Hepatocyte (in vitro differentiated cells): ENCODE measurements at regions not wholly inside any gene's neighbourhood (a gene's known extent, or its start where the extent isn't known, plus 50 kb on each side); places are given as distances from the start of the nearest gene placed in this dataset.

Experiments used
- EZH2 ChIP-seq: fragments of 200-600 bp; sonication (generic); IDR thresholded peaks from 2 replicates; pipeline ENCODE4 v1.6.1; 2016; ENCODE audit warnings: antibody characterized with exemption, mild to moderate bottlenecking, borderline replicate concordance
- TF ChIP-seq, protein P1 (sequence below): fragments of 200-600 bp; sonication (generic); IDR thresholded peaks from 2 replicates; pipeline ENCODE4 v1.5.1; 2016; ENCODE audit warnings: antibody characterized with exemption, mild to moderate bottlenecking; ENCODE audit not compliant: poor library complexity

DNA sequence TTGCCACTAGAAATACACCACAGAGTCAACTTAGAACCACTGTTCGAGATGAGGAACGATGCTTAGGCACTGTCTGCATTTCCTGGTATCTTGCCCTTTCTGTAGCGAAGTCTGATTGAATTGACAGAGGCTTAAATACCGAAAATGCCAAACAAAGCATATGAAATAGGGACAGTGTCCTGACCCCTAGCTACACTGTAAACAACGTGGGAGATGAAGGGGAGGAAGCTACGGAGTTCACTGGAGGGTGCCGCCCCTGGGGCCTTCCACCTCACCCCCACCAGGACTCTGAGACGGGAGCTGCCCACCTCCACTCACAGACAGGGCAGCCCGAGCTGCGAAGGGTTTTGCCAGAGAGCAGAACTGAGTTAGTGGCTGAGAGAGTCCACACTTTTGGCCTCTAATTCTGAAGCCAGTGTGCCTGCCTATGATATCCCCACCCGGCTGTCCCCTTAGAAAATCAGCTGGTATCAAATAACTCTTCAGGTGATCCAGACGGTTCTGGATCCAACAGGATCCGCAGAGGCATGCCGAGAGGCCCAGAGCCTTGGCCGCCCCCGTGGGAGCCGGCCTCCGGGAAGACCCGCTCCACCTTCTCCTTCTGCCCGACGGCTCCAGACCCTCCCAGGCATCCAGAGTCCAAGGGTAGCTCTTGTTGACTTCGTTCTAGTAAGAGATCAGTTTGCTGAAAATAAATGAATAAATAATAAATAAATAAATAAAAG, 230.7 kb upstream of the DIO3 start:
- TF ChIP-seq, protein P1, sequence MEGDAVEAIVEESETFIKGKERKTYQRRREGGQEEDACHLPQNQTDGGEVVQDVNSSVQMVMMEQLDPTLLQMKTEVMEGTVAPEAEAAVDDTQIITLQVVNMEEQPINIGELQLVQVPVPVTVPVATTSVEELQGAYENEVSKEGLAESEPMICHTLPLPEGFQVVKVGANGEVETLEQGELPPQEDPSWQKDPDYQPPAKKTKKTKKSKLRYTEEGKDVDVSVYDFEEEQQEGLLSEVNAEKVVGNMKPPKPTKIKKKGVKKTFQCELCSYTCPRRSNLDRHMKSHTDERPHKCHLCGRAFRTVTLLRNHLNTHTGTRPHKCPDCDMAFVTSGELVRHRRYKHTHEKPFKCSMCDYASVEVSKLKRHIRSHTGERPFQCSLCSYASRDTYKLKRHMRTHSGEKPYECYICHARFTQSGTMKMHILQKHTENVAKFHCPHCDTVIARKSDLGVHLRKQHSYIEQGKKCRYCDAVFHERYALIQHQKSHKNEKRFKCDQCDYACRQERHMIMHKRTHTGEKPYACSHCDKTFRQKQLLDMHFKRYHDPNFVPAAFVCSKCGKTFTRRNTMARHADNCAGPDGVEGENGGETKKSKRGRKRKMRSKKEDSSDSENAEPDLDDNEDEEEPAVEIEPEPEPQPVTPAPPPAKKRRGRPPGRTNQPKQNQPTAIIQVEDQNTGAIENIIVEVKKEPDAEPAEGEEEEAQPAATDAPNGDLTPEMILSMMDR: no peak
- TF ChIP-seq EZH2: no peak
